Smooth muscle cell (in vitro differentiated cells): ENCODE measurements at regions not wholly inside any gene's neighbourhood (a gene's known extent, or its start where the extent isn't known, plus 50 kb on each side); places are given as distances from the start of the nearest gene placed in this dataset.

ENCODE experiments used
- DNase-seq: peaks from one replicate; lab custom pipeline; 2025; ENCODE audit not compliant: unreplicated experiment; lab: John Stamatoyannopoulos, UW
- H2AFZ ChIP-seq: fragments of 200-600 bp; sonication (generic); 2 replicates; pipeline ENCODE4 v1.6.0; 2016; ENCODE audit warnings: antibody characterized with exemption, low read depth, mild to moderate bottlenecking
- H3F3A ChIP-seq: fragments of 200-600 bp; sonication (generic); 2 replicates; pipeline ENCODE4 v1.6.0; 2017; ENCODE audit warnings: antibody characterized with exemption, low read depth
- H3K27ac ChIP-seq: fragments of 200-600 bp; sonication (generic); 2 replicates; pipeline ENCODE4 v1.5.1; 2016; ENCODE audit warnings: low read depth, mild to moderate bottlenecking
- H3K27me3 ChIP-seq: fragments of 200-600 bp; sonication (generic); 2 replicates; pipeline ENCODE4 v1.6.1; 2016; ENCODE audit warnings: low read depth, mild to moderate bottlenecking
- H3K36me3 ChIP-seq: fragments of 200-600 bp; sonication (generic); 2 replicates; pipeline ENCODE4 v1.5.1; 2016; ENCODE audit warnings: low read depth
- H3K4me1 ChIP-seq: fragments of 200-600 bp; sonication (generic); 2 replicates; pipeline ENCODE4 v1.5.1; 2016; ENCODE audit warnings: low read depth
- H3K4me2 ChIP-seq: fragments of 200-600 bp; sonication (generic); 2 replicates; pipeline ENCODE4 v1.6.0; 2016; ENCODE audit warnings: mild to moderate bottlenecking
- H3K4me3 ChIP-seq: fragments of 200-600 bp; sonication (generic); 2 replicates; pipeline ENCODE4 v1.5.1; 2016; ENCODE audit warnings: mild to moderate bottlenecking
- H3K79me2 ChIP-seq: fragments of 200-600 bp; sonication (generic); 2 replicates; pipeline ENCODE4 v1.6.0; 2016; ENCODE audit warnings: low read depth, mild to moderate bottlenecking
- H3K9ac ChIP-seq: fragments of 200-600 bp; sonication (generic); 2 replicates; pipeline ENCODE4 v1.6.0; 2016; ENCODE audit warnings: low read depth
- H3K9me3 ChIP-seq: fragments of 200-600 bp; sonication (generic); replicated peaks from 2 replicates; pipeline ENCODE4 v1.5.1; 2016; ENCODE audit warnings: low read depth
- H4K20me1 ChIP-seq: fragments of 200-600 bp; sonication (generic); 2 replicates; pipeline ENCODE4 v1.6.0; 2016; ENCODE audit warnings: low read depth
- CTCF ChIP-seq: fragments of 200-600 bp; sonication (generic); IDR thresholded peaks from 2 replicates; pipeline ENCODE4 v1.5.1; 2017; ENCODE audit warnings: borderline replicate concordance, mild to moderate bottlenecking, antibody characterized with exemption; ENCODE audit not compliant: insufficient read depth, poor library complexity, severe bottlenecking
- WGBS: methylation state at CpG from one replicate; pipeline ENCODE4 v1.1.7; 2016; ENCODE audit warnings: low lambda C conversion rate; 5-methylcytosine and 5-hydroxymethylcytosine counted together

GRCh38 chr1:72918940-72919339, 636.6 kb upstream of the NEGR1 start:
- TF ChIP-seq CTCF: no peak
- Histone ChIP-seq H3K79me2 (no peaks in the 10 kb centered on the region), H3K36me3 (no peaks in the 10 kb centered on the region), H3K27ac (no peak overlapping the region), H3K4me3 (no peak overlapping the region), H4K20me1 (no peaks in the 10 kb centered on the region), H3F3A (no peaks in the 10 kb centered on the region), H3K27me3 (no peaks in the 10 kb centered on the region), H3K9me3 (no peaks in the 10 kb centered on the region), H2AFZ (no peak overlapping the region), H3K9ac (no peak overlapping the region), H3K4me2 (no peak overlapping the region), H3K4me1 (no peaks in the 10 kb centered on the region)
- 63% methylated on average over 4 of the region's 4 CpGs for WGBS
- DNase-seq: no peak

- 97% methylated on average over 1 of the region's 1 CpG for WGBS
Observed at GRCh38 chr1:72917920-72918319, 635.6 kb upstream of the NEGR1 start.

GRCh38 chr1:72915581-72915980, 633.2 kb upstream of the NEGR1 start:
- Histone ChIP-seq H4K20me1 (no peaks in the 10 kb centered on the region), H3K4me2 (no peak overlapping the region), H3K27me3 (no peaks in the 10 kb centered on the region), H3K9me3 (no peaks in the 10 kb centered on the region), H3K4me1 (no peaks in the 10 kb centered on the region), H3K79me2 (no peaks in the 10 kb centered on the region), H3K4me3 (no peak overlapping the region), H3K36me3 (no peaks in the 10 kb centered on the region), H3K9ac (no peak overlapping the region), H2AFZ (no peak overlapping the region), H3F3A (no peaks in the 10 kb centered on the region), H3K27ac (no peak overlapping the region)
- 33% methylated on average over 5 of the region's 6 CpGs for WGBS
- TF ChIP-seq CTCF: no peak
- DNase-seq: no peak

More at GRCh38 chr1:72917920-72918319, 635.6 kb upstream of the NEGR1 start:
- no peak overlapping the region for H2AFZ ChIP-seq
- H3K27ac ChIP-seq: no peak overlapping the region
- no peaks in the 10 kb centered on the region for H3K4me1 ChIP-seq
- no peak overlapping the region for H3K4me2 ChIP-seq
- no peak for DNase-seq
- H3F3A ChIP-seq: no peaks in the 10 kb centered on the region
- H3K9me3 ChIP-seq: no peaks in the 10 kb centered on the region
- H4K20me1 ChIP-seq: no peaks in the 10 kb centered on the region
- no peak overlapping the region for H3K4me3 ChIP-seq
- H3K9ac ChIP-seq: no peak overlapping the region
- no peaks in the 10 kb centered on the region for H3K36me3 ChIP-seq
- no peaks in the 10 kb centered on the region for H3K79me2 ChIP-seq
- TF ChIP-seq CTCF: no peak
- no peaks in the 10 kb centered on the region for H3K27me3 ChIP-seq

GRCh38 chr1:72911656-72912055, 629.3 kb upstream of the NEGR1 start:
- Histone ChIP-seq H3K4me3 (no peak overlapping the region), H3K79me2 (no peaks in the 10 kb centered on the region), H3K4me1 (no peaks in the 10 kb centered on the region), H3K27me3 (no peaks in the 10 kb centered on the region), H3K4me2 (no peak overlapping the region), H4K20me1 (no peaks in the 10 kb centered on the region), H3K9ac (no peak overlapping the region), H3K36me3 (no peaks in the 10 kb centered on the region), H3F3A (no peaks in the 10 kb centered on the region), H3K27ac (no peak overlapping the region), H2AFZ (no peak overlapping the region), H3K9me3 (no peaks in the 10 kb centered on the region)
- WGBS: 86% methylated on average over 3 of the region's 3 CpGs
- no peak for DNase-seq
- TF ChIP-seq CTCF: no peak
